Trophoblast cell (in vitro differentiated cells and primary cell): ENCODE measurements at regions not wholly inside any gene's neighbourhood (a gene's known extent, or its start where the extent isn't known, plus 50 kb on each side); places are given as distances from the start of the nearest gene placed in this dataset.

ENCODE experiments used
- DNase-seq, 2 donors: peaks; one replicate each; pipeline ENCODE4 v3.0.0-alpha.2; 2016
- H2AFZ ChIP-seq: 2 replicates; pipeline ENCODE4 v1.6.1; 2013; ENCODE audit warnings: low read length, moderate library complexity, mild to moderate bottlenecking; ENCODE audit not compliant: insufficient read depth, poor library complexity
- H2AK5ac ChIP-seq: 2 replicates; pipeline ENCODE4 v1.6.1; 2013; ENCODE audit warnings: mild to moderate bottlenecking, low read length
- H2BK120ac ChIP-seq: 2 replicates; pipeline ENCODE4 v1.6.1; 2013; ENCODE audit warnings: low read length, mild to moderate bottlenecking, moderate library complexity; ENCODE audit not compliant: insufficient read depth, poor library complexity
- H2BK12ac ChIP-seq: 2 replicates; pipeline ENCODE4 v1.6.1; 2013; ENCODE audit warnings: mild to moderate bottlenecking, low read length, moderate library complexity
- H2BK5ac ChIP-seq: 2 replicates; pipeline ENCODE4 v1.6.1; 2013; ENCODE audit warnings: low read length, low read depth, moderate library complexity, mild to moderate bottlenecking; ENCODE audit not compliant: poor library complexity
- H3K14ac ChIP-seq: 2 replicates; pipeline ENCODE4 v1.6.1; 2013; ENCODE audit warnings: mild to moderate bottlenecking, low read length
- H3K18ac ChIP-seq: 2 replicates; pipeline ENCODE4 v1.6.1; 2013; ENCODE audit warnings: mild to moderate bottlenecking, low read length
- H3K23ac ChIP-seq: 2 replicates; pipeline ENCODE4 v1.6.1; 2013; ENCODE audit warnings: low read length
- H3K27ac ChIP-seq: 2 replicates; pipeline ENCODE4 v1.5.1; 2013; ENCODE audit warnings: low read depth, mild to moderate bottlenecking, inconsistent platforms, low read length, moderate library complexity
- H3K27me3 ChIP-seq: 2 replicates; pipeline ENCODE4 v1.6.1; 2013; ENCODE audit warnings: inconsistent platforms, mild to moderate bottlenecking, low read length, moderate library complexity; ENCODE audit not compliant: insufficient read depth
- H3K36me3 ChIP-seq, 2 experiments: 1 replicate in 1 of 2; 2 replicates in 1 of 2; pipeline ENCODE4 v1.6.1; 2013; ENCODE audit warnings: low read length in 2 of 2, mild to moderate bottlenecking in 2 of 2, moderate library complexity in 1 of 2; ENCODE audit not compliant: insufficient read depth in 2 of 2, control insufficient read depth in 1 of 2
- H3K4ac ChIP-seq: 2 replicates; pipeline ENCODE4 v1.6.1; 2013; ENCODE audit warnings: low read depth, mild to moderate bottlenecking, low read length, moderate library complexity
- H3K4me1 ChIP-seq, 2 experiments: 1 replicate in 1 of 2; 2 replicates in 1 of 2; pipeline ENCODE4 v1.6.1; 2013; ENCODE audit warnings: low read length in 2 of 2, mild to moderate bottlenecking in 2 of 2, moderate library complexity in 1 of 2; ENCODE audit not compliant: insufficient read depth in 2 of 2, control insufficient read depth in 1 of 2
- H3K4me2 ChIP-seq: 2 replicates; pipeline ENCODE4 v1.6.1; 2013; ENCODE audit warnings: inconsistent platforms, mild to moderate bottlenecking, low read length, moderate library complexity
- H3K4me3 ChIP-seq: 2 replicates; pipeline ENCODE4 v1.5.1; 2013; ENCODE audit warnings: mild to moderate bottlenecking, low read depth, low read length, inconsistent platforms
- H3K79me1 ChIP-seq: one replicate; pipeline ENCODE4 v1.6.1; 2013; ENCODE audit warnings: low read length
- H3K79me2 ChIP-seq: 2 replicates; pipeline ENCODE4 v1.6.1; 2013; ENCODE audit warnings: low read length, mild to moderate bottlenecking; ENCODE audit not compliant: control insufficient read depth, insufficient read depth, poor library complexity
- H3K9ac ChIP-seq: 2 replicates; pipeline ENCODE4 v1.6.1; 2013; ENCODE audit warnings: mild to moderate bottlenecking, low read length
- H3K9me3 ChIP-seq: 2 replicates; pipeline ENCODE4 v1.6.1; 2013; ENCODE audit warnings: low read depth, mild to moderate bottlenecking, control low read depth, inconsistent platforms, low read length; ENCODE audit not compliant: insufficient read depth
- H4K12ac ChIP-seq: 2 replicates; pipeline ENCODE4 v1.6.1; 2013; ENCODE audit warnings: low read depth, mild to moderate bottlenecking, low read length, moderate library complexity
- H4K8ac ChIP-seq: 2 replicates; pipeline ENCODE4 v1.6.1; 2013; ENCODE audit warnings: low read depth, mild to moderate bottlenecking, low read length, moderate library complexity
- H4K91ac ChIP-seq: one replicate; pipeline ENCODE4 v1.6.1; 2013; ENCODE audit warnings: low read depth, mild to moderate bottlenecking, low read length, moderate library complexity
- WGBS: extraction: QIAGEN DNeasy Blood & Tissue Kit; methylation state at CpG from one replicate; pipeline ENCODE4 v1.1.7; 2013; ENCODE audit warnings: missing lambda C conversion rate; ENCODE audit not compliant: insufficient read length, insufficient coverage; ENCODE audit errors: extremely low coverage; 5-methylcytosine and 5-hydroxymethylcytosine counted together

- no peak overlapping the region for H3K4me2 ChIP-seq
- no peak overlapping the region for H3K9ac ChIP-seq
- H3K36me3 ChIP-seq = no peaks in the 10 kb centered on the region
- H3K4me3 ChIP-seq = no peak overlapping the region
- WGBS = no CpG with 5 or more reads among the region's 1 CpG
- no peak for DNase-seq
- no peak overlapping the region for H3K4ac ChIP-seq
- H3K18ac ChIP-seq = no peak overlapping the region
- no peak overlapping the region for H2BK12ac ChIP-seq
- H3K14ac ChIP-seq = no peak overlapping the region
- H3K79me2 ChIP-seq = no peaks in the 10 kb centered on the region
- H2AFZ ChIP-seq = no peak overlapping the region
- H3K79me1 ChIP-seq = no peaks in the 10 kb centered on the region
- no peak overlapping the region for H2BK120ac ChIP-seq
- H3K27me3 ChIP-seq = no peaks in the 10 kb centered on the region
- no peak overlapping the region for H3K27ac ChIP-seq
- H3K4me1 ChIP-seq = no peaks in the 10 kb centered on the region
- H3K23ac ChIP-seq = no peak overlapping the region
- H4K12ac ChIP-seq = no peak overlapping the region
- H4K91ac ChIP-seq = no peak overlapping the region
- no peaks in the 10 kb centered on the region for H3K9me3 ChIP-seq
- H2AK5ac ChIP-seq = no peak overlapping the region
- no peak overlapping the region for H4K8ac ChIP-seq
- H2BK5ac ChIP-seq = no peak overlapping the region
Observed at GRCh38 chr4:27245216-27245615, 384.6 kb downstream of the STIM2 start.

DNA sequence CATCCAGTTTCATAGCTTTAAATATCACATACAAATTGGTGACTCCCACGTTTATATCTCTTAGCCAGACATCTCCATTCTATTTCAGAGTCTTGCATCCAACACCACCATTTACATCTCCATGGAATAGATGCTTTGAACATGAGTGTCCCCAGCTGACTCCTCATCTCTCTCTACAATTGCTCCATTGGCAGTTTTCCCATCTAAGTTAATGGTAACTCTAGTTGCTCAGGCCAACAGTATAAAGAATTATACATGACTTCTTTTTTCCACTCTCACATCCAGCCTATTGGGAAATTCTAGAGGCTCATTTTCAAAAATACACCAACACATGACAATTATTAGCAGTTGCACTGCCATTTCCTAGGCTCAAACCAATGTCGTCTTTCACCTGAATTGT lies 388.2 kb downstream of the STIM2 start:
- Histone ChIP-seq H3K18ac (no peak overlapping the region), H3K36me3 (no peaks in the 10 kb centered on the region), H4K8ac (no peak overlapping the region), H3K4me1 (no peaks in the 10 kb centered on the region), H3K4me2 (no peak overlapping the region), H4K91ac (no peak overlapping the region), H3K79me1 (no peaks in the 10 kb centered on the region), H3K27ac (no peak overlapping the region), H2AK5ac (no peak overlapping the region), H2BK120ac (no peak overlapping the region), H2BK12ac (no peak overlapping the region), H3K4ac (no peak overlapping the region), H2AFZ (no peak overlapping the region), H3K14ac (no peak overlapping the region), H2BK5ac (no peak overlapping the region), H3K27me3 (no peaks in the 10 kb centered on the region), H3K9me3 (no peaks in the 10 kb centered on the region), H4K12ac (no peak overlapping the region), H3K4me3 (no peak overlapping the region), H3K23ac (no peak overlapping the region), H3K9ac (no peak overlapping the region), H3K79me2 (no peaks in the 10 kb centered on the region)
- DNase-seq = no peak
- no CpG with 5 or more reads among the region's 2 CpGs for WGBS

DNA sequence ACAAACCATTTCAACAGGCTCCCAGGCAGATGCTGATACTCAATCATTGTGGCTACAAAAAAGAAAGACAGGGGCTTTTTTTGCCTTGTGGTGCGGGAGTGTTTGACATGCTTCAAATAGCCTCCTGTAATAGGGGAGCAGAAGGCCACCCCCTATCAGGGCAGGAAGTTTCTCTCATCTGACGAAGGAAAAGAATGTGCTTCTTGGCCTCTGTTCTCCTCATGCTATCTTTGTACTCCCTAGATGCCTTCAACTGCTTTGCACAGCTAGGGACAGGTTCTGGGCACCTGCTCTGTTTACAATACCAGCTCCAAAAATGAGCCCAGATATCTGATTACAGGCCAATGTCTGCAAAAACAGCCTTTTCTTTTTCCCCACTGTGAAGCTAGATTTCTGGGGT lies 391.1 kb downstream of the STIM2 start:
- no peak overlapping the region for H3K9ac ChIP-seq
- DNase-seq = no peak

GRCh38 chr4:27267339-27267969 lies 406.8 kb downstream of the STIM2 start:
- H3K79me1 ChIP-seq = no peaks in the 10 kb centered on the region
- no peak overlapping the region for H4K8ac ChIP-seq
- no peak overlapping the region for H2BK12ac ChIP-seq
- H3K23ac ChIP-seq = no peak overlapping the region
- no peak overlapping the region for H3K4ac ChIP-seq
- H2AK5ac ChIP-seq = no peak overlapping the region
- H3K4me2 ChIP-seq = no peak overlapping the region
- H2BK5ac ChIP-seq = no peak overlapping the region
- H2BK120ac ChIP-seq = no peak overlapping the region
- no peak overlapping the region for H3K14ac ChIP-seq
- no peaks in the 10 kb centered on the region for H3K27me3 ChIP-seq
- no peaks in the 10 kb centered on the region for H3K4me1 ChIP-seq
- no peak overlapping the region for H4K12ac ChIP-seq
- H3K9me3 ChIP-seq = no peaks in the 10 kb centered on the region
- H3K36me3 ChIP-seq = no peaks in the 10 kb centered on the region
- no CpG with 5 or more reads among the region's 7 CpGs for WGBS
- no peak overlapping the region for H3K4me3 ChIP-seq
- no peak for DNase-seq
- no peak overlapping the region for H3K27ac ChIP-seq
- H3K79me2 ChIP-seq = no peaks in the 10 kb centered on the region
- no peak overlapping the region for H2AFZ ChIP-seq
- H4K91ac ChIP-seq = no peak overlapping the region
- H3K9ac ChIP-seq = no peak overlapping the region
- no peak overlapping the region for H3K18ac ChIP-seq

More for the DNA sequence above, 391.1 kb downstream of the STIM2 start:
- Histone ChIP-seq H3K27ac (no peak overlapping the region), H3K36me3 (no peaks in the 10 kb centered on the region), H3K4me2 (no peak overlapping the region), H2AK5ac (no peak overlapping the region), H4K8ac (no peak overlapping the region), H3K18ac (no peak overlapping the region), H4K12ac (no peak overlapping the region), H2BK12ac (no peak overlapping the region), H4K91ac (no peak overlapping the region), H3K79me2 (no peaks in the 10 kb centered on the region), H3K4me3 (no peak overlapping the region), H2BK5ac (no peak overlapping the region), H2AFZ (no peak overlapping the region), H3K4me1 (no peaks in the 10 kb centered on the region), H3K4ac (no peak overlapping the region), H3K14ac (no peak overlapping the region), H3K27me3 (no peaks in the 10 kb centered on the region), H3K79me1 (no peaks in the 10 kb centered on the region), H2BK120ac (no peak overlapping the region), H3K9me3 (no peaks in the 10 kb centered on the region), H3K23ac (no peak overlapping the region)
- no CpG with 5 or more reads among the region's 2 CpGs for WGBS
